Progenitor cell of endocrine pancreas (in vitro differentiated cells): ENCODE measurements at regions not wholly inside any gene's neighbourhood (a gene's known extent, or its start where the extent isn't known, plus 50 kb on each side); places are given as distances from the start of the nearest gene placed in this dataset.

ENCODE experiments used
- DNase-seq: peaks from one replicate; pipeline ENCODE4 v3.0.0; 2021; ENCODE audit warnings: low spot score; ENCODE audit not compliant: unreplicated experiment
- H3K27ac Mint-ChIP-seq: 2 replicates; pipeline ENCODE4 v1.8.0; 2021; ENCODE audit warnings: mild to moderate bottlenecking, moderate library complexity, mixed read lengths
- H3K27me3 Mint-ChIP-seq: 2 replicates; pipeline ENCODE4 v1.8.0; 2021; ENCODE audit warnings: mixed read lengths
- H3K36me3 Mint-ChIP-seq: 2 replicates; pipeline ENCODE4 v1.8.0; 2022; ENCODE audit warnings: mixed read lengths; ENCODE audit not compliant: insufficient read depth
- H3K4me1 Mint-ChIP-seq: 2 replicates; pipeline ENCODE4 v1.8.0; 2021; ENCODE audit warnings: low read depth, mixed read lengths
- H3K4me3 Mint-ChIP-seq: 2 replicates; pipeline ENCODE4 v1.8.0; 2021; ENCODE audit warnings: low read depth, mild to moderate bottlenecking, moderate library complexity, mixed read lengths
- H3K9me3 Mint-ChIP-seq: 2 replicates; pipeline ENCODE4 v1.8.0; 2021; ENCODE audit warnings: low read depth, mixed read lengths
- CTCF ChIP-seq: fragments of 200-600 bp; sonication (generic); IDR thresholded peaks from one replicate; pipeline ENCODE4 v1.5.0; 2021; ENCODE audit warnings: antibody characterized with exemption, mild to moderate bottlenecking; ENCODE audit not compliant: unreplicated experiment

- peaks cover 2% of the 10 kb centered on the region for H3K36me3 Mint-ChIP-seq
- DNase-seq = no peak
- no peak overlapping the region for H3K27ac Mint-ChIP-seq
- no peak for TF ChIP-seq CTCF
- H3K4me3 Mint-ChIP-seq = no peak overlapping the region
- H3K27me3 Mint-ChIP-seq = no peaks in the 10 kb centered on the region
- no peaks in the 10 kb centered on the region for H3K4me1 Mint-ChIP-seq
- H3K9me3 Mint-ChIP-seq = peaks cover 14% of the 10 kb centered on the region
These were observed 160.2 kb downstream of the IPMK start for GRCh38 chr10:58107506-58107905.

- Mint-ChIP-seq H3K9me3 (peaks cover 20% of the 10 kb centered on the region), H3K36me3 (peaks cover 6% of the 10 kb centered on the region), H3K4me1 (no peaks in the 10 kb centered on the region), H3K27me3 (no peaks in the 10 kb centered on the region), H3K4me3 (no peak overlapping the region), H3K27ac (no peak overlapping the region)
- TF ChIP-seq CTCF = no peak
- DNase-seq = no peak
These were observed 161.3 kb downstream of the IPMK start for GRCh38 chr10:58106211-58107035.

GRCh38 chr10:58104351-58104751, 163.3 kb downstream of the IPMK start:
- Mint-ChIP-seq H3K27me3 (no peaks in the 10 kb centered on the region), H3K27ac (no peak overlapping the region), H3K4me1 (no peaks in the 10 kb centered on the region), H3K36me3 (peaks cover 6% of the 10 kb centered on the region), H3K9me3 (peaks cover 24% of the 10 kb centered on the region), H3K4me3 (no peak overlapping the region)
- no peak for DNase-seq
- no peak for TF ChIP-seq CTCF

- no peak for TF ChIP-seq CTCF
- peaks cover 6% of the 10 kb centered on the region for H3K36me3 Mint-ChIP-seq
- H3K27ac Mint-ChIP-seq = no peak overlapping the region
- H3K4me1 Mint-ChIP-seq = no peaks in the 10 kb centered on the region
- H3K4me3 Mint-ChIP-seq = no peak overlapping the region
- H3K27me3 Mint-ChIP-seq = no peaks in the 10 kb centered on the region
- no peak for DNase-seq
- peaks cover 24% of the 10 kb centered on the region for H3K9me3 Mint-ChIP-seq
These were observed 164.8 kb downstream of the IPMK start for GRCh38 chr10:58102897-58103296.

- Mint-ChIP-seq H3K36me3 (peaks cover 6% of the 10 kb centered on the region), H3K9me3 (peaks cover 24% of the 10 kb centered on the region), H3K4me3 (no peak overlapping the region), H3K4me1 (no peaks in the 10 kb centered on the region), H3K27me3 (no peaks in the 10 kb centered on the region), H3K27ac (no peak overlapping the region)
- DNase-seq = no peak
- no peak for TF ChIP-seq CTCF
These were observed 166.0 kb downstream of the IPMK start for GRCh38 chr10:58101682-58102081.
